SK-N-SH treated with all-trans-retinoic acid at 6 μM for 48 hours (cell line): ENCODE measurements at regions not wholly inside any gene's neighbourhood (a gene's known extent, or its start where the extent isn't known, plus 50 kb on each side); places are given as distances from the start of the nearest gene placed in this dataset.

Experiments used
- ARNTL ChIP-seq: fragments of 450-650 bp; formaldehyde crosslinking; IDR thresholded peaks from 2 replicates; pipeline ENCODE4 v1.5.0; 2020; ENCODE audit warnings: low read depth, mild to moderate bottlenecking, moderate library complexity, borderline replicate concordance
- BACH2 ChIP-seq: fragments of 250-450 bp; sonication (Bioruptor Pico); IDR thresholded peaks from 2 replicates; pipeline ENCODE4 v1.9.0; 2021; ENCODE audit warnings: mild to moderate bottlenecking, borderline replicate concordance
- CREB5 ChIP-seq: fragments of 250-450 bp; sonication (Bioruptor Pico); IDR thresholded peaks from 2 replicates; pipeline ENCODE4 v1.5.1; 2020; ENCODE audit warnings: low read depth, mild to moderate bottlenecking, moderate library complexity
- CSDC2 ChIP-seq: fragments of 250-450 bp; sonication (Bioruptor Pico); IDR thresholded peaks from 2 replicates; pipeline ENCODE4 v1.5.0; 2020; ENCODE audit warnings: mild to moderate bottlenecking, moderate library complexity
- ISL1 ChIP-seq: fragments of 250-450 bp; sonication (Bioruptor Pico); IDR thresholded peaks from 2 replicates; pipeline ENCODE4 v2.1.2; 2022; ENCODE audit warnings: mild to moderate bottlenecking, moderate library complexity
- OSR1 ChIP-seq: fragments of 250-450 bp; sonication (Bioruptor Pico); IDR thresholded peaks from 2 replicates; pipeline ENCODE4 v1.8.0; 2022; ENCODE audit warnings: moderate library complexity, mild to moderate bottlenecking, inconsistent platforms
- PATZ1 ChIP-seq: fragments of 250-450 bp; sonication (Bioruptor Pico); IDR thresholded peaks from 2 replicates; pipeline ENCODE4 v1.8.0; 2020; ENCODE audit warnings: mild to moderate bottlenecking, moderate library complexity, borderline replicate concordance
- POU6F1 ChIP-seq: fragments of 250-450 bp; sonication (Bioruptor Pico); IDR thresholded peaks from 2 replicates; pipeline ENCODE4 v1.8.0; 2021; ENCODE audit warnings: low read depth, mild to moderate bottlenecking, moderate library complexity, borderline replicate concordance
- RARB ChIP-seq: fragments of 250-450 bp; sonication (Bioruptor Pico); IDR thresholded peaks from 2 replicates; pipeline ENCODE4 v1.8.0; 2021; ENCODE audit warnings: mild to moderate bottlenecking, moderate library complexity
- TOX ChIP-seq: fragments of 250-450 bp; sonication (Bioruptor Pico); IDR thresholded peaks from 2 replicates; pipeline ENCODE4 v1.8.0; 2021; ENCODE audit warnings: mild to moderate bottlenecking, moderate library complexity, borderline replicate concordance
- ZFP3 ChIP-seq: fragments of 250-450 bp; sonication (Bioruptor Pico); IDR thresholded peaks from 2 replicates; pipeline ENCODE4 v1.5.0; 2020; ENCODE audit warnings: mild to moderate bottlenecking, moderate library complexity
- ZNF565 ChIP-seq: fragments of 450-650 bp; formaldehyde crosslinking; conservative IDR thresholded peaks from 2 replicates; pipeline ENCODE4 v1.5.0; 2020; ENCODE audit warnings: low read depth, mild to moderate bottlenecking, moderate library complexity
- ZNF70 ChIP-seq: fragments of 450-650 bp; formaldehyde crosslinking; IDR thresholded peaks from 2 replicates; pipeline ENCODE4 v1.5.0; 2020; ENCODE audit warnings: mild to moderate bottlenecking, moderate library complexity
- ZNF8 ChIP-seq: fragments of 450-650 bp; formaldehyde crosslinking; IDR thresholded peaks from 2 replicates; pipeline ENCODE4 v1.5.0; 2020; ENCODE audit warnings: mild to moderate bottlenecking, moderate library complexity

- no peak for TF ChIP-seq ZNF70 (CRISPR knock-in tag)
- no peak for TF ChIP-seq RARB
- TF ChIP-seq POU6F1, result no peak
- TF ChIP-seq ISL1 (CRISPR knock-in tag), result no peak
- TF ChIP-seq ARNTL, result no peak
- TF ChIP-seq CSDC2 (CRISPR knock-in tag), result no peak
- no peak for TF ChIP-seq PATZ1
- TF ChIP-seq ZNF565 (CRISPR knock-in tag), result no peak
- TF ChIP-seq ZFP3 (CRISPR knock-in tag), result no peak
- TF ChIP-seq TOX, result no peak
- TF ChIP-seq OSR1, result no peak
- no peak for TF ChIP-seq BACH2 (CRISPR knock-in tag)
- TF ChIP-seq CREB5, result no peak
- no peak for TF ChIP-seq ZNF8 (CRISPR knock-in tag)
These were observed 138.3 kb upstream of the HABP2 start for GRCh38 chr10:113414543-113414942.
